ENCODE measurements at regions not wholly inside any gene's neighbourhood (a gene's known extent, or its start where the extent isn't known, plus 50 kb on each side); places are given as distances from the start of the nearest gene placed in this dataset.

GRCh38 chr1:87814573-87814972 lies 485.9 kb downstream of the LMO4 start:
- no peak for TF ChIP-seq CTCF (IDR thresholded peaks at IDR 0.05)
- no peak for TF ChIP-seq ZNF671 (CRISPR knock-in tag; IDR thresholded peaks at IDR 0.05)
- TF ChIP-seq NFATC4 (CRISPR knock-in tag; IDR thresholded peaks at IDR 0.05) = no peak
- TF ChIP-seq FOXJ3 (CRISPR knock-in tag; IDR thresholded peaks at IDR 0.05; ENCODE audit: borderline replicate concordance) = no peak
- TF ChIP-seq SMAD3 (CRISPR knock-in tag; IDR thresholded peaks at IDR 0.05; ENCODE audit: borderline replicate concordance) = no peak
- TF ChIP-seq E2F4 (CRISPR knock-in tag; IDR thresholded peaks at IDR 0.05; ENCODE audit: borderline replicate concordance, low read depth) = no peak
- no peak for TF ChIP-seq AR (CRISPR knock-in tag; IDR thresholded peaks at IDR 0.05)
- TF ChIP-seq ESRRA (CRISPR knock-in tag; IDR thresholded peaks at IDR 0.05; ENCODE audit: borderline replicate concordance) = no peak
- no peak for TF ChIP-seq NFE2L1 (CRISPR knock-in tag; IDR thresholded peaks at IDR 0.05)
- TF ChIP-seq AFF4 (CRISPR knock-in tag; IDR thresholded peaks at IDR 0.05; ENCODE audit: borderline replicate concordance) = no peak
- TF ChIP-seq USF1 (CRISPR knock-in tag; IDR thresholded peaks at IDR 0.05) = no peak
- TF ChIP-seq ZNF232 (CRISPR knock-in tag; IDR thresholded peaks at IDR 0.05) = no peak
- no peak for TF ChIP-seq ZBTB43 (CRISPR knock-in tag; IDR thresholded peaks at IDR 0.05)
